ENCODE measurements at regions not wholly inside any gene's neighbourhood (a gene's known extent, or its start where the extent isn't known, plus 50 kb on each side); places are given as distances from the start of the nearest gene placed in this dataset.

GRCh38 chr4:184575306-184575705 is 73.9 kb downstream of the CASP3 start:
- H3K36me3 ChIP-seq (ENCODE audit: low read depth) = no peaks in the 10 kb centered on the region
- no peak for TF ChIP-seq EZH2 (IDR thresholded peaks at IDR 0.05; ENCODE audit: low read depth)
- TF ChIP-seq CTCF (conservative IDR thresholded peaks at IDR 0.05) = no peak
- no peak overlapping the region for H3K4me2 ChIP-seq
- CTCF ChIA-PET = no interaction called here
- no peaks in the 10 kb centered on the region for H3K9me3 ChIP-seq (ENCODE audit: insufficient read depth, low read depth)
- H3K27ac ChIP-seq = no peak overlapping the region
- no peak overlapping the region for H3K4me3 ChIP-seq
- H3K27me3 ChIP-seq (ENCODE audit: insufficient read depth, low read depth) = no peaks in the 10 kb centered on the region
- no peaks in the 10 kb centered on the region for H3K9me2 ChIP-seq (ENCODE audit: insufficient read depth)
- BruUV-seq (replicated peaks) = no TSS peak
- intact Hi-C loops (cut with micrococcal nuclease; ENCODE audit: unreplicated experiment) = no loop called here
- no peaks in the 10 kb centered on the region for H3K79me2 ChIP-seq (ENCODE audit: low read depth)
- H4K20me1 ChIP-seq (ENCODE audit: insufficient read depth) = no peaks in the 10 kb centered on the region
- no peaks in the 10 kb centered on the region for H3K4me1 ChIP-seq (replicated peaks; ENCODE audit: insufficient read depth)
- no peak for DNase-seq
- no peaks in the 10 kb centered on the region for H3F3A ChIP-seq (ENCODE audit: insufficient read depth, low read depth)
- POLR2A ChIA-PET (ENCODE audit: unreplicated experiment) = interaction anchor here (0.7 kb wide), 1 partner anchor 55 kb away, joined by 17 read pairs; no protein-coding TSS in a partner anchor
- H2AFZ ChIP-seq = no peak overlapping the region

- intact Hi-C loops (cut with micrococcal nuclease; ENCODE audit: unreplicated experiment) = no loop called here
- Histone ChIP-seq H3K9me2 (ENCODE audit: insufficient read depth) (no peaks in the 10 kb centered on the region), H3K4me3 (no peak overlapping the region), H4K20me1 (ENCODE audit: insufficient read depth) (no peaks in the 10 kb centered on the region), H3K4me2 (no peak overlapping the region), H3K27ac (no peak overlapping the region), H3F3A (ENCODE audit: insufficient read depth, low read depth) (no peaks in the 10 kb centered on the region), H3K27me3 (ENCODE audit: insufficient read depth, low read depth) (no peaks in the 10 kb centered on the region), H3K79me2 (ENCODE audit: low read depth) (no peaks in the 10 kb centered on the region), H3K4me1 (replicated peaks; ENCODE audit: insufficient read depth) (no peaks in the 10 kb centered on the region), H2AFZ (no peak overlapping the region), H3K36me3 (ENCODE audit: low read depth) (no peaks in the 10 kb centered on the region), H3K9me3 (ENCODE audit: insufficient read depth, low read depth) (no peaks in the 10 kb centered on the region)
- no peak for DNase-seq
- ChIA-PET POLR2A (ENCODE audit: unreplicated experiment) (no interaction called here), CTCF (no interaction called here)
- no TSS peak for BruUV-seq (replicated peaks)
- TF ChIP-seq CTCF (conservative IDR thresholded peaks at IDR 0.05) (no peak), EZH2 (IDR thresholded peaks at IDR 0.05; ENCODE audit: low read depth) (no peak)
Measured at GRCh38 chr4:184574861-184575260, 74.4 kb downstream of the CASP3 start.

- H3K36me3 ChIP-seq (ENCODE audit: low read depth) = no peaks in the 10 kb centered on the region
- H3K4me1 ChIP-seq (replicated peaks; ENCODE audit: insufficient read depth) = no peaks in the 10 kb centered on the region
- POLR2A ChIA-PET (ENCODE audit: unreplicated experiment) = interaction anchor here (0.6 to 0.7 kb wide), 3 partner anchors 25 to 241 kb away, joined by 3 to 16 read pairs (median 5); no protein-coding TSS in a partner anchor
- no peaks in the 10 kb centered on the region for H4K20me1 ChIP-seq (ENCODE audit: insufficient read depth)
- no peak overlapping the region for H3K27ac ChIP-seq
- no peak overlapping the region for H2AFZ ChIP-seq
- intact Hi-C loops (cut with micrococcal nuclease; ENCODE audit: unreplicated experiment) = no loop called here
- H3K4me2 ChIP-seq = no peak overlapping the region
- H3K27me3 ChIP-seq (ENCODE audit: insufficient read depth, low read depth) = no peaks in the 10 kb centered on the region
- CTCF ChIA-PET = interaction anchor here (0.6 kb wide), 1 partner anchor 286 kb away, joined by 3 read pairs; no protein-coding TSS in a partner anchor
- DNase-seq = no peak
- no TSS peak for BruUV-seq (replicated peaks)
- no peaks in the 10 kb centered on the region for H3K9me2 ChIP-seq (ENCODE audit: insufficient read depth)
- TF ChIP-seq EZH2 (IDR thresholded peaks at IDR 0.05; ENCODE audit: low read depth) = no peak
- TF ChIP-seq CTCF (conservative IDR thresholded peaks at IDR 0.05) = no peak
- no peaks in the 10 kb centered on the region for H3F3A ChIP-seq (ENCODE audit: insufficient read depth, low read depth)
- H3K9me3 ChIP-seq (ENCODE audit: insufficient read depth, low read depth) = no peaks in the 10 kb centered on the region
- H3K4me3 ChIP-seq = no peak overlapping the region
- H3K79me2 ChIP-seq (ENCODE audit: low read depth) = no peaks in the 10 kb centered on the region
Measured at GRCh38 chr4:184573701-184574100, 75.5 kb downstream of the CASP3 start.

All from PC-9 (cell line).